H1 (cell line): ENCODE measurements at regions not wholly inside any gene's neighbourhood (a gene's known extent, or its start where the extent isn't known, plus 50 kb on each side); places are given as distances from the start of the nearest gene placed in this dataset.

Experiments used
- CTCF ChIA-PET: fragments of 300-600 bp; sonication (Branson Sonifier 250); formaldehyde crosslinking; loops from one replicate; lab custom pipeline; 2021; ENCODE audit not compliant: partially characterized antibody; lab: Charles Lee
- POLR2A ChIA-PET: fragments of 300-600 bp; sonication (Branson Sonifier 250); formaldehyde crosslinking; loops from one replicate; lab custom pipeline; 2021; ENCODE audit warnings: inconsistent platforms; ENCODE audit not compliant: partially characterized antibody; lab: Charles Lee
- DNase-seq, 2 experiments: peaks; one replicate each; pipeline versions ENCODE4 v3.0.0 to v3.0.0-alpha.2; 2010 to 2022; ENCODE audit warnings: low spot score in 2 of 2, low read depth in 1 of 2, mixed read lengths in 1 of 2
- FAIRE-seq: peaks from 2 replicates; lab custom pipeline; 2011; peaks lifted over from hg19 to GRCh38; lab: Jason Lieb, UNC
- H2AFZ ChIP-seq: 2 replicates; pipeline ENCODE4 v1.8.1; 2012; ENCODE audit warnings: low read length, inconsistent platforms
- H2AK5ac ChIP-seq: 2 replicates; pipeline ENCODE4 v1.6.1; 2013; ENCODE audit warnings: low read depth, low read length
- H2BK120ac ChIP-seq: replicated peaks from 2 replicates; pipeline ENCODE3; 2013; ENCODE audit warnings: low read depth, low read length, inconsistent platforms
- H2BK12ac ChIP-seq: 2 replicates; pipeline ENCODE4 v1.6.1; 2013; ENCODE audit warnings: low read depth, low read length
- H2BK15ac ChIP-seq: 2 replicates; pipeline ENCODE4 v1.6.1; 2013; ENCODE audit warnings: low read length
- H2BK20ac ChIP-seq: 2 replicates; pipeline ENCODE4 v1.6.1; 2013; ENCODE audit warnings: low read length
- H2BK5ac ChIP-seq: 2 replicates; pipeline ENCODE4 v1.6.1; 2013; ENCODE audit warnings: low read depth, low read length
- H3K14ac ChIP-seq: 2 replicates; pipeline ENCODE4 v1.6.1; 2013; ENCODE audit warnings: inconsistent platforms; ENCODE audit not compliant: insufficient read length
- H3K18ac ChIP-seq: 2 replicates; pipeline ENCODE4 v1.6.1; 2013; ENCODE audit warnings: low read length; ENCODE audit errors: extremely low read depth
- H3K23ac ChIP-seq: 2 replicates; pipeline ENCODE4 v1.6.1; 2013; ENCODE audit warnings: inconsistent platforms; ENCODE audit not compliant: insufficient read length
- H3K23me2 ChIP-seq: 2 replicates; pipeline ENCODE4 v1.6.1; 2013; ENCODE audit warnings: low read depth, low read length
- H3K27ac ChIP-seq: 2 replicates; pipeline ENCODE4 v1.6.1; 2011; ENCODE audit warnings: low read depth, low read length, inconsistent platforms
- H3K27me3 ChIP-seq, 4 experiments: replicated peaks in 1 of 4; 1 replicate in 1 of 4; 2 replicates in 3 of 4; pipeline versions ENCODE4 v1.6.1 to v1.8.1; 2011 to 2013; ENCODE audit warnings: low read length in 3 of 4, mild to moderate bottlenecking in 3 of 4, inconsistent platforms in 2 of 4, mixed read lengths in 2 of 4, moderate library complexity in 1 of 4; ENCODE audit not compliant: control insufficient read depth in 3 of 4, insufficient read depth in 3 of 4; ENCODE audit errors: extremely low read depth in 1 of 4
- H3K36me3 ChIP-seq, 4 experiments: 2 replicates each; pipeline versions ENCODE4 v1.6.1 to v1.8.1; 2011 to 2013; ENCODE audit warnings: mild to moderate bottlenecking in 4 of 4, low read length in 3 of 4, moderate library complexity in 2 of 4, control low read depth in 1 of 4, inconsistent platforms in 1 of 4; ENCODE audit not compliant: insufficient read depth in 4 of 4, control insufficient read depth in 2 of 4
- H3K4ac ChIP-seq: replicated peaks from 2 replicates; pipeline ENCODE3; 2013; ENCODE audit warnings: low read length, low read depth, mixed read lengths, inconsistent platforms; ENCODE audit not compliant: insufficient read length
- H3K4me1 ChIP-seq, 4 experiments: replicated peaks in 1 of 4; 1 replicate in 1 of 4; 2 replicates in 3 of 4; pipeline versions ENCODE4 v1.6.1 to v1.8.1; 2011 to 2013; ENCODE audit warnings: low read length in 3 of 4, inconsistent platforms in 2 of 4, mixed read lengths in 1 of 4; ENCODE audit not compliant: insufficient read depth in 4 of 4, control insufficient read depth in 3 of 4
- H3K4me2 ChIP-seq, 2 experiments: 2 replicates each; pipeline versions ENCODE4 v1.6.1 to v1.8.1; 2011 to 2013; ENCODE audit warnings: low read depth in 2 of 2, low read length in 2 of 2, control low read depth in 1 of 2, inconsistent platforms in 1 of 2, mild to moderate bottlenecking in 1 of 2; ENCODE audit not compliant: insufficient read depth in 1 of 2
- H3K4me3 ChIP-seq, 4 experiments: fragments of 200-600, 300-600 bp in 1 of 4; sonication (generic), shearing (Covaris generic), sonication (Bioruptor Twin) in 1 of 4; 2 replicates each; pipeline versions ENCODE4 v1.5.1 to v1.8.1; 2011 to 2016; ENCODE audit warnings: low read length in 4 of 4, low read depth in 3 of 4, control low read depth in 2 of 4, inconsistent platforms in 2 of 4, mild to moderate bottlenecking in 2 of 4, mixed read lengths in 1 of 4, moderate library complexity in 1 of 4; ENCODE audit not compliant: insufficient read depth in 2 of 4; ENCODE audit errors: extremely low read depth in 1 of 4
- H3K56ac ChIP-seq: replicated peaks from 2 replicates; pipeline ENCODE3; 2013; ENCODE audit warnings: low read depth, mild to moderate bottlenecking, mixed read lengths, low read length, inconsistent platforms; ENCODE audit not compliant: insufficient read length
- H3K79me1 ChIP-seq: 2 replicates; pipeline ENCODE4 v1.6.1; 2013; ENCODE audit warnings: low read depth, low read length, control low read depth
- H3K79me2 ChIP-seq, 2 experiments: 2 replicates each; pipeline versions ENCODE4 v1.6.1 to v1.8.1; 2012 to 2013; ENCODE audit warnings: low read length in 2 of 2, mild to moderate bottlenecking in 2 of 2, inconsistent platforms in 1 of 2; ENCODE audit not compliant: insufficient read depth in 2 of 2, control insufficient read depth in 1 of 2
- H3K9ac ChIP-seq, 4 experiments: replicated peaks in 1 of 4; 1 replicate in 1 of 4; 2 replicates in 3 of 4; pipeline versions ENCODE4 v1.6.1 to v1.8.1; 2011 to 2013; ENCODE audit warnings: low read depth in 3 of 4, low read length in 3 of 4, control low read depth in 2 of 4, mild to moderate bottlenecking in 2 of 4, moderate library complexity in 2 of 4, inconsistent platforms in 1 of 4; ENCODE audit errors: extremely low read depth in 1 of 4
- H3K9me3 ChIP-seq, 2 experiments: 2 replicates each; pipeline versions ENCODE4 v1.6.1 to v1.8.1; 2012 to 2013; ENCODE audit warnings: mild to moderate bottlenecking in 2 of 2, moderate library complexity in 2 of 2, control low read depth in 1 of 2, inconsistent platforms in 1 of 2, low read depth in 1 of 2, low read length in 1 of 2, mixed read lengths in 1 of 2; ENCODE audit not compliant: insufficient read depth in 2 of 2
- H4K20me1 ChIP-seq, 2 experiments: replicated peaks in 1 of 2; 2 replicates each; pipeline versions ENCODE3 to v1.8.1; 2011 to 2013; ENCODE audit warnings: inconsistent platforms in 2 of 2, low read length in 2 of 2, mild to moderate bottlenecking in 1 of 2; ENCODE audit not compliant: insufficient read depth in 2 of 2, control insufficient read depth in 1 of 2
- H4K5ac ChIP-seq: 2 replicates; pipeline ENCODE4 v1.6.1; 2013; ENCODE audit warnings: low read length, low read depth, mixed read lengths, inconsistent platforms; ENCODE audit not compliant: insufficient read length
- H4K8ac ChIP-seq: 2 replicates; pipeline ENCODE4 v1.8.0; 2013; ENCODE audit warnings: mild to moderate bottlenecking, moderate library complexity, low read length, inconsistent platforms; ENCODE audit not compliant: insufficient read depth; ENCODE audit errors: extremely low read depth
- H4K91ac ChIP-seq: replicated peaks from 2 replicates; pipeline ENCODE3; 2013; ENCODE audit warnings: low read length, mixed read lengths, inconsistent platforms; ENCODE audit not compliant: insufficient read length
- BCL11A ChIP-seq, 2 experiments: IDR thresholded peaks; one replicate each; pipeline ENCODE4 v1.6.1; 2011; ENCODE audit warnings: low read depth in 2 of 2, low read length in 2 of 2, mild to moderate bottlenecking in 2 of 2
- CBX5 ChIP-seq: fragments of 300-800, 300-1000 bp; sonication (generic); IDR thresholded peaks from 2 replicates; pipeline ENCODE4 v1.7.1; 2016; ENCODE audit warnings: antibody characterized with exemption, low read length, low read depth
- E2F6 ChIP-seq: IDR thresholded peaks from 2 replicates; pipeline ENCODE4 v1.6.1; 2012; ENCODE audit warnings: inconsistent platforms
- EP300 ChIP-seq, 2 experiments: IDR thresholded peaks; 1 replicate in 1 of 2; 2 replicates in 1 of 2; pipeline ENCODE4 v1.6.1; 2011 to 2012; ENCODE audit warnings: low read depth in 2 of 2, low read length in 2 of 2, mild to moderate bottlenecking in 2 of 2, borderline replicate concordance in 1 of 2, inconsistent platforms in 1 of 2, moderate library complexity in 1 of 2
- HDAC2 ChIP-seq, 2 experiments: fragments of 300-600 bp in 1 of 2; sonication (generic) in 1 of 2; IDR thresholded peaks; 2 replicates each; pipeline ENCODE4 v1.6.1; 2011 to 2012; ENCODE audit warnings: low read depth in 2 of 2, low read length in 2 of 2, mild to moderate bottlenecking in 2 of 2, moderate library complexity in 2 of 2, borderline replicate concordance in 1 of 2, inconsistent platforms in 1 of 2
- KDM5A ChIP-seq: fragments of 200-600 bp; IDR thresholded peaks from 2 replicates; pipeline ENCODE4 v1.7.1; 2012; ENCODE audit warnings: mild to moderate bottlenecking, low read length, inconsistent platforms, mixed read lengths
- RNF2 ChIP-seq: fragments of 200-900, 300-1000 bp; sonication (generic); IDR thresholded peaks from 2 replicates; pipeline ENCODE4 v1.7.1; 2016; ENCODE audit warnings: borderline replicate concordance, low read depth, mild to moderate bottlenecking, antibody characterized with exemption, low read length; ENCODE audit not compliant: poor library complexity, severe bottlenecking; ENCODE audit errors: missing control alignments
- TAF7 ChIP-seq: optimal IDR thresholded peaks from 2 replicates; pipeline ENCODE3; 2011; ENCODE audit warnings: low read depth, mild to moderate bottlenecking, inconsistent platforms, low read length, moderate library complexity, borderline replicate concordance
- YY1 ChIP-seq: IDR thresholded peaks from 2 replicates; pipeline ENCODE4 v1.6.1; 2011; ENCODE audit warnings: low read depth, mild to moderate bottlenecking, low read length
- WGBS, 2 experiments: shearing (Covaris generic) in 1 of 2; methylation state at CpG; one replicate each; pipeline versions ENCODE4 v1.1.6 to v1.1.7; 2013 to 2015; ENCODE audit warnings: low lambda C conversion rate in 2 of 2, mixed read lengths in 2 of 2, inconsistent platforms in 1 of 2, low coverage in 1 of 2, missing lambda C conversion rate in 1 of 2; ENCODE audit not compliant: insufficient replicate concordance in 2 of 2, insufficient coverage in 1 of 2, insufficient read length in 1 of 2; ENCODE audit errors: extremely low coverage in 1 of 2, missing lambda C conversion rate in 1 of 2; 5-methylcytosine and 5-hydroxymethylcytosine counted together

GRCh38 chr3:159149633-159150032 lies 347.8 kb downstream of the MFSD1 start:
- POLR2A ChIA-PET, result no interaction called here
- H3K4me1 ChIP-seq, result no peaks in the 10 kb centered on the region
- H2BK120ac ChIP-seq, result no peak overlapping the region
- WGBS, 2 experiments, result 93% methylated on average over 1 of the region's 1 CpG; no CpG with 5 or more reads in 1 of the 2 experiments
- H3K27ac ChIP-seq, result no peak overlapping the region
- no peak overlapping the region for H2BK12ac ChIP-seq
- no peak overlapping the region for H3K56ac ChIP-seq
- H3K23me2 ChIP-seq, result no peaks in the 10 kb centered on the region
- FAIRE-seq, result no peak
- no peak overlapping the region for H3K4me2 ChIP-seq
- no peak overlapping the region for H4K91ac ChIP-seq
- H4K5ac ChIP-seq, result no peak overlapping the region
- CTCF ChIA-PET, result no interaction called here
- no peak overlapping the region for H3K23ac ChIP-seq
- H3K36me3 ChIP-seq, result no peaks in the 10 kb centered on the region
- no peaks in the 10 kb centered on the region for H3K9me3 ChIP-seq
- H3K14ac ChIP-seq, result no peak overlapping the region
- H2AFZ ChIP-seq, result peak overlapping the region; percentile 56; the same call in 1 of the 2 replicates
- H4K20me1 ChIP-seq, result no peaks in the 10 kb centered on the region
- H3K79me2 ChIP-seq, result no peaks in the 10 kb centered on the region
- no peak for DNase-seq
- H2BK15ac ChIP-seq, result no peak overlapping the region
- no peak overlapping the region for H3K4ac ChIP-seq
- no peak overlapping the region for H2AK5ac ChIP-seq
- no peaks in the 10 kb centered on the region for H3K79me1 ChIP-seq
- no peak overlapping the region for H3K18ac ChIP-seq
- H2BK5ac ChIP-seq, result no peak overlapping the region
- no peak overlapping the region for H3K4me3 ChIP-seq
- TF ChIP-seq E2F6 (no peak), RNF2 (no peak), CBX5 (no peak), BCL11A (IDR thresholded peaks at IDR 0.05; ENCODE audit: low read depth in 2 of 2, low read length in 2 of 2) (no peak), TAF7 (no peak), EP300 (IDR thresholded peaks at IDR 0.05; ENCODE audit: borderline replicate concordance in 1 of 2, low read depth in 2 of 2, low read length in 2 of 2) (no peak), KDM5A (no peak), HDAC2 (IDR thresholded peaks at IDR 0.05; ENCODE audit: borderline replicate concordance in 1 of 2, low read depth in 2 of 2, low read length in 2 of 2) (no peak), YY1 (no peak)
- no peak overlapping the region for H3K9ac ChIP-seq
- H2BK20ac ChIP-seq, result no peak overlapping the region
- H3K27me3 ChIP-seq, result no peaks in the 10 kb centered on the region; a peak in 1 of 7 replicates
- H4K8ac ChIP-seq, result no peak overlapping the region
